GM18951 (cell line): ENCODE measurements at regions not wholly inside any gene's neighbourhood (a gene's known extent, or its start where the extent isn't known, plus 50 kb on each side); places are given as distances from the start of the nearest gene placed in this dataset.

ENCODE experiments used
- POLR2A ChIP-seq: IDR thresholded peaks from 4 replicates; pipeline ENCODE4 v1.6.1; 2011; ENCODE audit warnings: mild to moderate bottlenecking; ENCODE audit not compliant: insufficient read length, insufficient read depth; ENCODE audit errors: extremely low read depth
- in situ Hi-C: fragments of 300-500 bp; cut with MboI; formaldehyde crosslinking; loops from one replicate; pipeline ENCODE4 v1.12.0; 2022; ENCODE audit warnings: low sequenced_read_pairs, mixed read lengths, inconsistent platforms; ENCODE audit not compliant: unreplicated experiment

DNA sequence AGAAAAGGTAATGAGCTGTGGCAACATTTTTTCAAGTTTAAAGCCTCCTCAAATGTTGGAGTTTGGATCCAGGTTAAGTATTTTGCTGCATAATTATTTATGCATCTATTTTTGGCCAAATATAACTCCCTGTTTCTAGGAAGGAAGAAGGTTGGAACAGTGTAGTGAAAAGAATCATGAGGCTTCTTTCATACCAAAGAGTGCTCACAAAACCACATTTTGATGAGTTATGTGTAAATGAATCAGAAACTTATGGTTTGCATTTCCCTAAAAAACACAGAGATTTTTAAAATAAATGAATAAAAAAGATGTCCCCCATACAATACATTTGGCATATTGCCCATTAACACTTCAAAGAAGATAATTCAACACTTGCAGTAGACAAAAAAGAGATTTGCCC, 246.9 kb upstream of the PRDM1 start:
- TF ChIP-seq POLR2A = no peak
- in situ Hi-C loops = no loop called here

DNA sequence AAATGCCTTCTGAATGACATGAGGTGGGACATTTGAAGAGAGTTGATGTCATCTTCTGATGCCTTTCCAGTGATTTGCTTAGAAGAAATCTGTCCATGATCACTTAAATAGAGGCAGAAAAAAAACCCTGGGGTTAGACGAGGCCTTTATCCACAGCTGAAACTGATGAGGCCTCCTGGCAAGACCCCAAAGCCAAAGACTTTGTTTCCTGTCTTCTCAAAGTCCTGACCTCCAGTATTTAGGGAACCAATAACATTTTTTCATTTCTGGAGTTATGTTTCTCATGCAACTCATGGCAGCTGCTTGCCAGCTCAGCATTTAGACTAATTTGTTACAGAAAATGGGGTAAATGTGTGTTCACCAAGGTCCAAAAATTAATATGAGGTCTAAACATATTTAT, 248.0 kb upstream of the PRDM1 start:
- no peak for TF ChIP-seq POLR2A

DNA sequence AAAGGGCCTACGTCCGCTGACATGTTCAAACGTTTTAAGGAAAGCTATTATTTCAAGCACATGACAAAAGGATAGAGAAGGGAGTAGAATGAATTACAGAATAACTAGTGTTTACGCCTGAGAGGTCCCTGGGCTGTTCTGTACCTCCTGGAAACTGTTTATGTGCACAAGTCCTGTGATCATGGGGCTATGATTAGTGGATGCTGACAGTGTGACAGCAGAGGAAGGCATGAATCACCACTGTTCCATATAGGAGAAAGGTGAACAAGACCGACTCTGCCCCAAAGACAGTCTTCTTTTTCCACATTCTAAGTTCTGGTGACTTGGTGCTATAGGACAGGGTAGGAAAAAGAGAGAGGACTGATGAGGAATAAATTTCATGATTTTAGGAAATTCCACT, 249.2 kb upstream of the PRDM1 start:
- in situ Hi-C loops = no loop called here
- no peak for TF ChIP-seq POLR2A

More for the DNA sequence above, 248.0 kb upstream of the PRDM1 start:
- in situ Hi-C loops = no loop called here

DNA sequence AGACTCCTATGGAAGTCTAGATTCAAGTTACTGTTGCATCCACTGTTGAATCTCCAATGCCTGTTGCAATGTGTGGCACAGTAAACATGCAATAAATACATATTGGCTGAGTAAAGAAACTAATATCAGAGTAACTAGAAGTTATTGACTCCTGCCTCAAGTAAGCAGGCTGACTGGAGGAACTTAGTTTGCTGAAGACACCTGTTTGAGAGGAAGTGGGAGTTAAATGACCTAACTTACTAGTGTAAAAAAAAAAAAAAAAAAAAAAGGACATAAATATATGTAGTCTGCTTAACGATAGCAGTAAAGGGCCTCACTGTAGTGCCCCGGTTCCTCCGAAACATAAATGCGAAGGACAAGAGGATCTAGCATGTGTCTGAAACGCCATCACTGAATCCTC, 249.8 kb upstream of the PRDM1 start:
- in situ Hi-C loops = no loop called here
- TF ChIP-seq POLR2A = no peak

DNA sequence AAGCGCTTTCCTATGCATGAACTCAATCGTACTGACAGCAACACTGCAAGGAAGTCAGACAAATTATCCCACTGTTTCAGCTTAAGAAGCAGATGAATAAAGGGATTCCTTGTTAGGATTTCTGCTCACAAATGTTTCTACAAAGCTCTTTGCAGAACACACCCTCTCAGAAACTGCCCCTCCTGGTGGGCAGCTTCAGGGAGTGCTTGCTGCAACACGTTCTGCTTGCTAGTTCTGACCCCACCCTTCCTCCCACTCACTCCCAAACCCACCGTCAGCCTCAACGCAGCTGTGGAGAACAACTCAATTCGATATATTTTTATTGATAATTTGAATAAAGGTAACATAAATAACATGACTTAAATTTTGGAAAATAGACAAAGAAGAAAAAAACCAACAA, 250.8 kb upstream of the PRDM1 start:
- in situ Hi-C loops = no loop called here

GRCh38 chr6:105833959-105834947, 251.9 kb upstream of the PRDM1 start:
- in situ Hi-C loops = no loop called here
- TF ChIP-seq POLR2A = no peak

More for the DNA sequence above, 250.8 kb upstream of the PRDM1 start:
- TF ChIP-seq POLR2A = no peak

DNA sequence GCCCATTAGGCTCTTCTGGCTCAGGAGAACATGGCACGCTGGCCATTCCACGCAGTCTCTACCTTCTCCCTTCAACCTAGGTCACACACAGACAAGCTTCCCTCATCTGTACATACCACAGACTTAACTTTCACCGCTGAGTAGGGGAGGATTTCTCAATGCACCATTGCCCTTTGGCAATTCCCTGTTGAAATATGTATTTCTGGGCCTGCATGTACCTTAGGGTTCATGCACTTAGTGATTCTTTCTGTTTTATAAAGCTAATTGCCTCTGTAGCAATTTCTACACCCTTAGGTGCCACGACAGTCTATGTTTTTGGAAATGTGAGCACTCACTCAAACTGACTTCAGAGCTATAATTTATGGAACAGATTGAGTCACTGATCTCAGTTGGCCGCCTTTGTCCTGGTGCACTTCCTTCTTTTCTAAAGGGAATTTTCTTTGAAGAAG, 253.8 kb upstream of the PRDM1 start:
- no peak for TF ChIP-seq POLR2A
- in situ Hi-C loops = no loop called here

DNA sequence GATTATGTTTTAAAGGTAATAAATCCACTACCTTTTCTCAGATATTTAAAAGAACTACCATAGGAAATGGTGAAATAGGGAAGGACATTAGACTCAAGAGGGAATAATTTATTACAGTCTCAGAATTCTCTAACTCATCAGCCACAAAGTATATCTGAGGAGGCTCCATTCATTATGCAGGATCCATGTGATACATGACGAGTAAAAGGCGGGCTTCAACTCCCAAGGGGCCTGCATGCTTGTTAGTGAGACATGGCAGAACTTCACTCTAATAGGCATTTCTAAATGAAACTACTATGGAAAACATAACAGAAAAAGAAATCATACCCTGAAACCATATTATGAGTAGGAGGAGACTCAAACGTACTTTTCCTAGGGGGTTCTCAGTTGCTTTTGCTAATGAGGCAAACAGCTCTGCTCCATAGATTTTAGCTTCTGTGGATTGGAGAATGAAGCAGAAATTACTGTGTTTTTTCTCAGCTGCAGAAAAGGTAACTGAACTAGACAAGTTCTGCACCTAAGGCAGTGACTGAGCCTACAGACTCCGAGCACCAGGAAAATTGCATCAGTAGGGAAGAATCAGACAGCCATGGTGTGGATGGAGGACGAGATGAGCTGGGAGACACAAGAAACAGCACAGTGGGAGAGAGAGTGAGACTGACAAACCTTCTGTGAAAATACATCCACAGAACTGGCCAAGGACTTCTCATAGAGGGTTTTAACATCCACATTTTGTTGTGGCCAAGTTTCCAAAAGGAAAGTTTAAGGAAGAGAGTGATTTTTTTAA, 254.6 kb upstream of the PRDM1 start:
- in situ Hi-C loops = no loop called here
- no peak for TF ChIP-seq POLR2A

- TF ChIP-seq POLR2A = no peak
- in situ Hi-C loops = no loop called here
Observed at GRCh38 chr6:105825210-105825609, 260.9 kb upstream of the PRDM1 start.

DNA sequence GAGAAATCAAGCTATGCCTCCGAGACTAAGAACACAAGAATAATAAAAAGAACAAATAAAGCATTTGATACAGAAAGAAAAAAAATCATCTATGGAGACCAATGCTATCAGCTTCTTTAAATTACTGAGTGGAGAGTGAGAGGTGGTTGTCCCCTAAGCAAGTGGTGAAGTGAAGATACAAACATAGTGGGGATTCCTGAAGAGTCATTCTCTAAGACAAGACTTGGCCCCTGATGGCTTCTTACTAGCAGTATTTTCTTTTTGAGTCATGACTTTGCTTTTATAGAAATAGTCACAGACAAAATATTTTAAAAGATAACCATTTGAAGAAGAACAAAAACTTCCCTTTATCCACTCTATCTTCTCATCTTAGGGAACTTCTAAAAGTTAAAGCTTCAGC, 261.4 kb upstream of the PRDM1 start:
- in situ Hi-C loops = no loop called here
- no peak for TF ChIP-seq POLR2A

GRCh38 chr6:105821777-105822176, 264.4 kb upstream of the PRDM1 start:
- TF ChIP-seq POLR2A = no peak
- in situ Hi-C loops = no loop called here

DNA sequence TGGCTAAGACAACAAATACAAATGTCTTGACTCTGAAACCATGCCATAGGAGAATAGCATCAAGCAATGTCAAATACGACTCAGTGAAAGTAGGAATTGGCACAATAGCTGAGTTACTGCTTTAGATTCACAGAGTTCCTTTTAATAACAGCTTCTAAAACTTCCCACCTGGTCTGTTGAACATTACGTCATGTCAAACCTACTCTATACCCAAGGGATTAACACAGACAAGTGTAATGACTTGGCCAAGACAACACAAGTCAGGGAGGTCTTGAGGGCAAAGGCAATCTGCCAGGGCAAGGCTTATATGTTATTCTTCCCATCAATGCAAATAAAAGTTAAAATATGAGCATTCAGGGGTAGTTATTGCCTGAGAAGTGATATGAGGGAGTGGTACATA, 265.1 kb upstream of the PRDM1 start:
- TF ChIP-seq POLR2A = no peak
- in situ Hi-C loops = no loop called here

GRCh38 chr6:105819745-105820144, 266.4 kb upstream of the PRDM1 start:
- in situ Hi-C loops = no loop called here
- no peak for TF ChIP-seq POLR2A
